ENCODE measurements at regions not wholly inside any gene's neighbourhood (a gene's known extent, or its start where the extent isn't known, plus 50 kb on each side); places are given as distances from the start of the nearest gene placed in this dataset.

GRCh38 chr12:14148489-14149270 lies 167.3 kb upstream of the GRIN2B start:
- no peak for DNase-seq (ENCODE audit: low read depth in 4 of 4, low spot score in 2 of 4)

GRCh38 chr12:14153803-14154202 lies 172.4 kb upstream of the GRIN2B start:
- no peak for DNase-seq (ENCODE audit: low read depth in 4 of 4, low spot score in 2 of 4)

GRCh38 chr12:14156606-14157005 lies 175.2 kb upstream of the GRIN2B start:
- no peak for DNase-seq (ENCODE audit: low read depth in 4 of 4, low spot score in 2 of 4)

GRCh38 chr12:14157088-14157747 lies 175.8 kb upstream of the GRIN2B start:
- peak; percentile 30 to 78 (median 64) for DNase-seq (ENCODE audit: low read depth in 4 of 4, low spot score in 2 of 4)

- DNase-seq (ENCODE audit: low read depth in 4 of 4, low spot score in 2 of 4) = no peak
Observed at GRCh38 chr12:14164266-14164665, 182.9 kb upstream of the GRIN2B start.

- DNase-seq (ENCODE audit: low read depth in 4 of 4, low spot score in 2 of 4) = peak in 2 of 4 donors; percentile 37 to 57
Observed at GRCh38 chr12:14167005-14167628, 185.7 kb upstream of the GRIN2B start.

- DNase-seq (ENCODE audit: low read depth in 4 of 4, low spot score in 2 of 4) = no peak
Observed at GRCh38 chr12:14169281-14169680, 187.9 kb upstream of the GRIN2B start.

GRCh38 chr12:14171106-14171505 lies 189.7 kb upstream of the GRIN2B start:
- no peak for DNase-seq (ENCODE audit: low read depth in 4 of 4, low spot score in 2 of 4)

GRCh38 chr12:14175206-14175605 lies 190.3 kb upstream of the ATF7IP start:
- DNase-seq (ENCODE audit: low read depth in 4 of 4, low spot score in 2 of 4) = no peak

GRCh38 chr12:14185427-14186192 lies 179.9 kb upstream of the ATF7IP start:
- peak in 1 of 4 donors; percentile 62 for DNase-seq (ENCODE audit: low read depth in 4 of 4, low spot score in 2 of 4)

- DNase-seq (ENCODE audit: low read depth in 4 of 4, low spot score in 2 of 4) = no peak
Observed at GRCh38 chr12:14186193-14186502, 179.3 kb upstream of the ATF7IP start.

GRCh38 chr12:14187002-14187401 lies 178.5 kb upstream of the ATF7IP start:
- DNase-seq (ENCODE audit: low read depth in 4 of 4, low spot score in 2 of 4) = no peak

GRCh38 chr12:14187966-14188365 lies 177.5 kb upstream of the ATF7IP start:
- no peak for DNase-seq (ENCODE audit: low read depth in 4 of 4, low spot score in 2 of 4)

GRCh38 chr12:14188744-14189143 lies 176.7 kb upstream of the ATF7IP start:
- no peak for DNase-seq (ENCODE audit: low read depth in 4 of 4, low spot score in 2 of 4)

- DNase-seq (ENCODE audit: low read depth in 4 of 4, low spot score in 2 of 4) = no peak
Observed at GRCh38 chr12:14190694-14191093, 174.8 kb upstream of the ATF7IP start.

- no peak for DNase-seq (ENCODE audit: low read depth in 4 of 4, low spot score in 2 of 4)
Observed at GRCh38 chr12:14191612-14192011, 173.9 kb upstream of the ATF7IP start.

GRCh38 chr12:14193639-14194038 lies 171.8 kb upstream of the ATF7IP start:
- DNase-seq (ENCODE audit: low read depth in 4 of 4, low spot score in 2 of 4) = no peak

GRCh38 chr12:14194572-14194971 lies 170.9 kb upstream of the ATF7IP start:
- no peak for DNase-seq (ENCODE audit: low read depth in 4 of 4, low spot score in 2 of 4)

GRCh38 chr12:14199455-14200198 lies 165.9 kb upstream of the ATF7IP start:
- DNase-seq (ENCODE audit: low read depth in 4 of 4, low spot score in 2 of 4) = no peak

- DNase-seq (ENCODE audit: low read depth in 4 of 4, low spot score in 2 of 4) = no peak
Observed at GRCh38 chr12:14200598-14200997, 164.9 kb upstream of the ATF7IP start.
